IMR-90 (cell line): ENCODE measurements at regions not wholly inside any gene's neighbourhood (a gene's known extent, or its start where the extent isn't known, plus 50 kb on each side); places are given as distances from the start of the nearest gene placed in this dataset.

Experiments
- ATAC-seq: fragments of 200-7000 bp; cut with Tn5 transposase; 2 replicates; pipeline ENCODE4 v1.9.1; 2020; ENCODE audit warnings: low read depth, mild to moderate bottlenecking, moderate library complexity
- BruUV-seq: library from RNA; stranded (reverse); fragments of 400-500 nt; replicated peaks from 2 replicates; lab custom pipeline; 2021; lab: Mats Ljungman, UMichigan
- CTCF ChIA-PET: fragments of 300-600 bp; formaldehyde crosslinking; extraction: SDS; loops from one replicate; lab custom pipeline; 2021; ENCODE audit warnings: antibody characterized with exemption; lab: Yijun Ruan, JAX
- POLR2A ChIA-PET: fragments of 300-600 bp; sonication (Branson Sonifier 250); formaldehyde crosslinking; loops from one replicate; lab custom pipeline; 2022; ENCODE audit warnings: antibody characterized with exemption; ENCODE audit not compliant: unreplicated experiment; lab: Charles Lee
- DNase-seq: peaks from one replicate; pipeline ENCODE4 v3.0.0; 2013
- H2AFZ ChIP-seq: replicated peaks from 2 replicates; pipeline ENCODE3; 2013; ENCODE audit warnings: low read length, mild to moderate bottlenecking; ENCODE audit not compliant: poor library complexity
- H2AK5ac ChIP-seq: 2 replicates; pipeline ENCODE4 v1.6.1; 2013; ENCODE audit warnings: low read depth, low read length, inconsistent platforms
- H2AK9ac ChIP-seq: replicated peaks from 2 replicates; pipeline ENCODE3; 2013; ENCODE audit warnings: mild to moderate bottlenecking, low read depth, low read length, moderate library complexity; ENCODE audit not compliant: poor library complexity
- H2BK120ac ChIP-seq: 2 replicates; pipeline ENCODE4 v1.6.1; 2013; ENCODE audit warnings: low read depth, low read length, inconsistent platforms
- H2BK15ac ChIP-seq: 3 replicates; pipeline ENCODE4 v1.6.1; 2013; ENCODE audit warnings: low read depth, low read length, inconsistent platforms
- H2BK20ac ChIP-seq: 2 replicates; pipeline ENCODE4 v1.6.1; 2013; ENCODE audit warnings: low read depth, mild to moderate bottlenecking, inconsistent platforms, low read length, moderate library complexity
- H2BK5ac ChIP-seq: 2 replicates; pipeline ENCODE4 v1.6.1; 2013; ENCODE audit warnings: mild to moderate bottlenecking, low read depth, low read length, inconsistent platforms; ENCODE audit not compliant: poor library complexity, severe bottlenecking
- H3K14ac ChIP-seq: replicated peaks from 2 replicates; pipeline ENCODE4 v1.6.1; 2013; ENCODE audit warnings: low read depth, low read length, inconsistent platforms
- H3K18ac ChIP-seq: 2 replicates; pipeline ENCODE4 v1.6.1; 2013; ENCODE audit warnings: low read depth, low read length, control low read depth
- H3K23ac ChIP-seq: 2 replicates; pipeline ENCODE4 v1.6.1; 2013; ENCODE audit warnings: low read depth, low read length, inconsistent platforms
- H3K27ac ChIP-seq: 2 replicates; pipeline ENCODE4 v1.5.1; 2013; ENCODE audit warnings: mild to moderate bottlenecking, control low read depth, low read length; ENCODE audit not compliant: insufficient read depth
- H3K27me3 ChIP-seq: 2 replicates; pipeline ENCODE4 v1.6.1; 2013; ENCODE audit warnings: low read length; ENCODE audit not compliant: control insufficient read depth, insufficient read depth
- H3K36me3 ChIP-seq: 2 replicates; pipeline ENCODE4 v1.6.1; 2013; ENCODE audit warnings: low read length, mixed read lengths; ENCODE audit not compliant: control insufficient read depth, insufficient read depth
- H3K4ac ChIP-seq: 2 replicates; pipeline ENCODE4 v1.6.1; 2013; ENCODE audit warnings: low read depth, low read length, inconsistent platforms
- H3K4me1 ChIP-seq: 2 replicates; pipeline ENCODE4 v1.6.1; 2013; ENCODE audit warnings: low read length, mixed read lengths; ENCODE audit not compliant: control insufficient read depth, insufficient read depth
- H3K4me2 ChIP-seq: 2 replicates; pipeline ENCODE4 v1.6.1; 2013; ENCODE audit warnings: low read depth, mild to moderate bottlenecking, control low read depth, low read length, moderate library complexity
- H3K4me3 ChIP-seq: 2 replicates; pipeline ENCODE4 v1.5.1; 2013; ENCODE audit warnings: low read depth, mild to moderate bottlenecking, control low read depth, low read length, moderate library complexity; ENCODE audit not compliant: insufficient read depth
- H3K56ac ChIP-seq: 2 replicates; pipeline ENCODE4 v1.6.1; 2013; ENCODE audit warnings: low read length, inconsistent platforms; ENCODE audit not compliant: insufficient read depth; ENCODE audit errors: extremely low read depth
- H3K79me1 ChIP-seq, 2 experiments: 2 replicates each; pipeline ENCODE4 v1.6.1; 2013; ENCODE audit warnings: low read length in 2 of 2, inconsistent platforms in 1 of 2, low read depth in 1 of 2
- H3K9ac ChIP-seq: 2 replicates; pipeline ENCODE4 v1.6.1; 2013; ENCODE audit warnings: low read depth, low read length, control low read depth
- H3K9me1 ChIP-seq: 2 replicates; pipeline ENCODE4 v1.6.1; 2013; ENCODE audit warnings: low read length, inconsistent platforms; ENCODE audit not compliant: insufficient read depth
- H3K9me3 ChIP-seq: 2 replicates; pipeline ENCODE4 v1.6.1; 2013; ENCODE audit warnings: low read length; ENCODE audit not compliant: control insufficient read depth, insufficient read depth
- H4K20me1 ChIP-seq: 2 replicates; pipeline ENCODE4 v1.6.1; 2013; ENCODE audit warnings: low read length, inconsistent platforms; ENCODE audit not compliant: insufficient read depth
- H4K5ac ChIP-seq: 2 replicates; pipeline ENCODE4 v1.6.1; 2013; ENCODE audit warnings: mild to moderate bottlenecking, low read depth, low read length, control low read depth
- H4K8ac ChIP-seq, 2 experiments: 2 replicates each; pipeline ENCODE4 v1.6.1; 2013; ENCODE audit warnings: low read depth in 2 of 2, low read length in 2 of 2, control low read depth in 1 of 2, inconsistent platforms in 1 of 2
- H4K91ac ChIP-seq: 2 replicates; pipeline ENCODE4 v1.6.1; 2013; ENCODE audit warnings: low read depth, low read length, inconsistent platforms; ENCODE audit not compliant: insufficient read depth
- BHLHE40 ChIP-seq: fragments of 150-350 bp; IDR thresholded peaks from 2 replicates; pipeline ENCODE4 v1.6.1; 2016; ENCODE audit warnings: mild to moderate bottlenecking, low read depth, low read length
- CEBPB ChIP-seq: IDR thresholded peaks from 2 replicates; pipeline ENCODE4 v1.6.1; 2012; ENCODE audit warnings: low read depth, low read length, improper control_type of control experiment
- CHD1 ChIP-seq: IDR thresholded peaks from 2 replicates; pipeline ENCODE4 v1.6.1; 2012; ENCODE audit warnings: low read depth, low read length, improper control_type of control experiment
- FOS ChIP-seq: fragments of 150-350 bp; IDR thresholded peaks from 2 replicates; pipeline ENCODE4 v1.6.1; 2016; ENCODE audit warnings: low read depth, low read length
- MAFK ChIP-seq: IDR thresholded peaks from 2 replicates; pipeline ENCODE4 v1.6.1; 2012; ENCODE audit warnings: low read depth, low read length, improper control_type of control experiment
- MAZ ChIP-seq: IDR thresholded peaks from 2 replicates; pipeline ENCODE4 v1.6.1; 2012; ENCODE audit warnings: low read depth, mild to moderate bottlenecking, low read length, improper control_type of control experiment, moderate library complexity, borderline replicate concordance
- MXI1 ChIP-seq: IDR thresholded peaks from 2 replicates; pipeline ENCODE4 v1.6.1; 2012; ENCODE audit warnings: low read depth, mild to moderate bottlenecking, low read length, moderate library complexity, borderline replicate concordance
- NFE2L2 ChIP-seq: fragments of 150-350 bp; IDR thresholded peaks from 2 replicates; pipeline ENCODE4 v1.6.1; 2016; ENCODE audit warnings: low read depth, mild to moderate bottlenecking, low read length
- POLR2A ChIP-seq: IDR thresholded peaks from 2 replicates; pipeline ENCODE4 v1.6.1; 2012; ENCODE audit warnings: mild to moderate bottlenecking, low read depth, low read length
- RAD21 ChIP-seq: IDR thresholded peaks from 2 replicates; pipeline ENCODE4 v1.6.1; 2012; ENCODE audit warnings: low read length, improper control_type of control experiment
- RCOR1 ChIP-seq: IDR thresholded peaks from 2 replicates; pipeline ENCODE4 v1.6.1; 2012; ENCODE audit warnings: mild to moderate bottlenecking, low read length, improper control_type of control experiment; ENCODE audit not compliant: insufficient replicate concordance
- RFX5 ChIP-seq: IDR thresholded peaks from 2 replicates; pipeline ENCODE4 v1.8.0; 2012; ENCODE audit warnings: low read depth, mild to moderate bottlenecking, low read length, moderate library complexity
- SMC3 ChIP-seq: fragments of 150-350 bp; IDR thresholded peaks from 2 replicates; pipeline ENCODE4 v1.6.1; 2016; ENCODE audit warnings: low read depth, mild to moderate bottlenecking, antibody characterized with exemption, low read length, moderate library complexity
- USF2 ChIP-seq: fragments of 150-350 bp; IDR thresholded peaks from 2 replicates; pipeline ENCODE4 v1.6.1; 2017; ENCODE audit warnings: mild to moderate bottlenecking, antibody characterized with exemption, low read length, low read depth
- WGBS, 2 experiments: methylation state at CpG; one replicate each; pipeline versions ENCODE4 v1.1.5 to v1.1.7; 2013; ENCODE audit warnings: missing lambda C conversion rate in 2 of 2; ENCODE audit not compliant: insufficient read length in 1 of 2; ENCODE audit errors: extremely low coverage in 2 of 2; 5-methylcytosine and 5-hydroxymethylcytosine counted together
- dilution Hi-C: fragments of 300-500 bp; cut with HindIII; formaldehyde crosslinking; loops from one replicate; pipeline ENCODE4 v1.14.3; 2018; ENCODE audit warnings: low sequenced_read_pairs; ENCODE audit not compliant: unreplicated experiment
- in situ Hi-C: fragments of 300-500 bp; cut with MboI; formaldehyde crosslinking; loops from 3 replicates; pipeline ENCODE4 v1.14.3; 2019; ENCODE audit warnings: low sequenced_read_pairs, inconsistent platforms, mixed read lengths
- intact Hi-C: fragments of 100-400 bp; cut with micrococcal nuclease; formaldehyde crosslinking; loops from 2 replicates; pipeline ENCODE4 v1.10.0; 2022
- TF ChIP-seq, protein P1 (sequence below): fragments of 150-350 bp; IDR thresholded peaks from 2 replicates; pipeline ENCODE4 v1.6.1; 2016; ENCODE audit warnings: low read depth, mild to moderate bottlenecking, low read length, moderate library complexity, borderline replicate concordance
- TF ChIP-seq, protein P2 (sequence below): conservative IDR thresholded peaks from 2 replicates; pipeline ENCODE4 v1.5.1; 2012; ENCODE audit warnings: mild to moderate bottlenecking, low read depth, low read length, improper control_type of control experiment

GRCh38 chr10:123454987-123455386 is 211.2 kb upstream of the GPR26 start:
- H3K18ac ChIP-seq, result no peak overlapping the region
- H2BK20ac ChIP-seq, result no peak overlapping the region
- intact Hi-C loops (no loop called here), dilution Hi-C loops (no loop called here), in situ Hi-C loops (no loop called here)
- CTCF ChIA-PET, result no interaction called here
- no peaks in the 10 kb centered on the region for H3K79me1 ChIP-seq
- DNase-seq (no peak), ATAC-seq (no peak)
- H4K91ac ChIP-seq, result no peak overlapping the region
- H2BK120ac ChIP-seq, result no peak overlapping the region
- H3K27me3 ChIP-seq, result no peaks in the 10 kb centered on the region
- no peak overlapping the region for H4K5ac ChIP-seq
- peaks cover 44% of the 10 kb centered on the region for H3K9me3 ChIP-seq
- H2AFZ ChIP-seq, result no peak overlapping the region
- no peak overlapping the region for H3K9ac ChIP-seq
- no peak for TF ChIP-seq CHD1
- no peak for TF ChIP-seq NFE2L2
- TF ChIP-seq USF2, result no peak
- TF ChIP-seq CEBPB, result no peak
- no peak for TF ChIP-seq MAZ
- TF ChIP-seq RCOR1, result no peak
- no peak for TF ChIP-seq SMC3
- TF ChIP-seq MXI1, result no peak
- TF ChIP-seq BHLHE40, result no peak
- TF ChIP-seq RAD21, result no peak
- TF ChIP-seq MAFK, result no peak
- TF ChIP-seq, protein P1, sequence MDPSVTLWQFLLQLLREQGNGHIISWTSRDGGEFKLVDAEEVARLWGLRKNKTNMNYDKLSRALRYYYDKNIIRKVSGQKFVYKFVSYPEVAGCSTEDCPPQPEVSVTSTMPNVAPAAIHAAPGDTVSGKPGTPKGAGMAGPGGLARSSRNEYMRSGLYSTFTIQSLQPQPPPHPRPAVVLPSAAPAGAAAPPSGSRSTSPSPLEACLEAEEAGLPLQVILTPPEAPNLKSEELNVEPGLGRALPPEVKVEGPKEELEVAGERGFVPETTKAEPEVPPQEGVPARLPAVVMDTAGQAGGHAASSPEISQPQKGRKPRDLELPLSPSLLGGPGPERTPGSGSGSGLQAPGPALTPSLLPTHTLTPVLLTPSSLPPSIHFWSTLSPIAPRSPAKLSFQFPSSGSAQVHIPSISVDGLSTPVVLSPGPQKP, result no peak
- TF ChIP-seq RFX5, result no peak
- TF ChIP-seq FOS, result no peak
- no peak for TF ChIP-seq POLR2A
- TF ChIP-seq, protein P2, sequence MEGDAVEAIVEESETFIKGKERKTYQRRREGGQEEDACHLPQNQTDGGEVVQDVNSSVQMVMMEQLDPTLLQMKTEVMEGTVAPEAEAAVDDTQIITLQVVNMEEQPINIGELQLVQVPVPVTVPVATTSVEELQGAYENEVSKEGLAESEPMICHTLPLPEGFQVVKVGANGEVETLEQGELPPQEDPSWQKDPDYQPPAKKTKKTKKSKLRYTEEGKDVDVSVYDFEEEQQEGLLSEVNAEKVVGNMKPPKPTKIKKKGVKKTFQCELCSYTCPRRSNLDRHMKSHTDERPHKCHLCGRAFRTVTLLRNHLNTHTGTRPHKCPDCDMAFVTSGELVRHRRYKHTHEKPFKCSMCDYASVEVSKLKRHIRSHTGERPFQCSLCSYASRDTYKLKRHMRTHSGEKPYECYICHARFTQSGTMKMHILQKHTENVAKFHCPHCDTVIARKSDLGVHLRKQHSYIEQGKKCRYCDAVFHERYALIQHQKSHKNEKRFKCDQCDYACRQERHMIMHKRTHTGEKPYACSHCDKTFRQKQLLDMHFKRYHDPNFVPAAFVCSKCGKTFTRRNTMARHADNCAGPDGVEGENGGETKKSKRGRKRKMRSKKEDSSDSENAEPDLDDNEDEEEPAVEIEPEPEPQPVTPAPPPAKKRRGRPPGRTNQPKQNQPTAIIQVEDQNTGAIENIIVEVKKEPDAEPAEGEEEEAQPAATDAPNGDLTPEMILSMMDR, result no peak
- no peak overlapping the region for H3K4ac ChIP-seq
- no peak overlapping the region for H3K4me3 ChIP-seq
- WGBS, 2 experiments, result no CpG with 5 or more reads among the region's 4 CpGs
- no peak overlapping the region for H3K27ac ChIP-seq
- no peaks in the 10 kb centered on the region for H3K4me1 ChIP-seq
- H2AK9ac ChIP-seq, result no peak overlapping the region
- H2BK15ac ChIP-seq, result no peak overlapping the region
- no peak overlapping the region for H3K23ac ChIP-seq
- no peak overlapping the region for H3K14ac ChIP-seq
- POLR2A ChIA-PET, result no interaction called here
- no peaks in the 10 kb centered on the region for H3K36me3 ChIP-seq
- H3K56ac ChIP-seq, result no peak overlapping the region
- H4K8ac ChIP-seq, result no peak overlapping the region
- H3K4me2 ChIP-seq, result no peak overlapping the region
- no peaks in the 10 kb centered on the region for H3K9me1 ChIP-seq
- no peaks in the 10 kb centered on the region for H4K20me1 ChIP-seq
- no TSS peak for BruUV-seq
- H2AK5ac ChIP-seq, result no peak overlapping the region
- H2BK5ac ChIP-seq, result no peak overlapping the region
